Stimulated activated CD4-positive, alpha-beta T cell treated with anti-CD3 and anti-CD28 coated beads, Interleukin-1b, Interleukin-23, amount 100 ng/mL, for 48 hours (primary cell): ENCODE measurements at regions not wholly inside any gene's neighbourhood (a gene's known extent, or its start where the extent isn't known, plus 50 kb on each side); places are given as distances from the start of the nearest gene placed in this dataset.

Experiments used
- DNase-seq: peaks from one replicate; pipeline ENCODE4 v3.0.0-alpha.2; 2020

DNA sequence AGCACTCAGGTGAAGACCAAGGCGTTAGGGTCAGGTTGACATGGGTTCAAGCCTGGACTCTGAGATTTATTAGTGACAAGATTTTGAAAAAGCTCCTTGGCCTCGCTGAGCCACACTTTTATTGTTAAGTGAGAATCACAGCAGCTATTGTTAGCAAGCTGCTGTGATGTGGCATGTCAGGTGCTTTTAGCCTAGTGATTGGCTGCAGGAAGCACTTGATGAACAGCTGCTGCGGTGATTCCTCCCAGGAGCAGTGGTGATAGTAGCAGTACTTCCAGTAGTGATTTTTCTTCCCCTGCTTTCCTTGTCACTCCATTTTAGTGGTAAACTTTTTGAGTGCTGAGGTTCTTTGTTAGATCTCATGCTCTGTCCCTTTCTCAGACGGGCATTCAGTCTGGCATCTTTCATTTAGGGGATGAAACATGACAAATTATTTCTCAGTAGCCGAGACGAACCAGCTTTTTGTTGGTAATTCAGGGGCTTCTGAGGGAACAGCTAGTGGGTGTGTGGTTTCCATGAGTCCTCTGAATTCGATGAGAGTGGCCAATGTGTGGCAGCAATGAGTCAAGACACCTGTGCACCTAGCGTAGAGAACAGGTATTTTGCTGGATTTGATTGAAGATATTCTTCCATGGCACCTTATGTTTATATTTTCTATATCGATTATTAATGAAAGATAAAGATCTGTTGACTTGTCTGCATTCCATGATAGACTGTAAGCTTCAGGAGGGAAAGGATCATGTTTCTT is 696.7 kb downstream of the DHX35 start:
- DNase-seq, result no peak

DNA sequence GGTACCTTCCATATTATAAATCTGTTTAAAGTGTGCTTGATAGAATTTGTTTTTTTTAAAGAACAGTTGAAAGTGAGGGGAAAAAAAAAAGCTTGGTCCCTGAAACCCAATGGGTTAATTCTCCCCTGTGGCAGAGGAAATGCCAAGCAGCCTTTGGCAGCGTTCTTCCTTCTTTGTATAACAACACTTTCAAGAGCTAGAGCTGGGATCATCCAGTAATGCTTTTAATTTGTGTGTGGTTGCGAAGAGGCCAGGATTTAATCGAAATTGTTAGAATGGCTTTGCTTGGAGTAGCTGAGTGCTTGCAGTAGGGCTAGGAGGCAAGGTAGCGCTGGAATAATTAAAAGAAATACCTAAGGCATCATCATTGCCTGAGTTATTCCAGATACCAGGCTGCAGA is 692.0 kb downstream of the DHX35 start:
- no peak for DNase-seq

DNA sequence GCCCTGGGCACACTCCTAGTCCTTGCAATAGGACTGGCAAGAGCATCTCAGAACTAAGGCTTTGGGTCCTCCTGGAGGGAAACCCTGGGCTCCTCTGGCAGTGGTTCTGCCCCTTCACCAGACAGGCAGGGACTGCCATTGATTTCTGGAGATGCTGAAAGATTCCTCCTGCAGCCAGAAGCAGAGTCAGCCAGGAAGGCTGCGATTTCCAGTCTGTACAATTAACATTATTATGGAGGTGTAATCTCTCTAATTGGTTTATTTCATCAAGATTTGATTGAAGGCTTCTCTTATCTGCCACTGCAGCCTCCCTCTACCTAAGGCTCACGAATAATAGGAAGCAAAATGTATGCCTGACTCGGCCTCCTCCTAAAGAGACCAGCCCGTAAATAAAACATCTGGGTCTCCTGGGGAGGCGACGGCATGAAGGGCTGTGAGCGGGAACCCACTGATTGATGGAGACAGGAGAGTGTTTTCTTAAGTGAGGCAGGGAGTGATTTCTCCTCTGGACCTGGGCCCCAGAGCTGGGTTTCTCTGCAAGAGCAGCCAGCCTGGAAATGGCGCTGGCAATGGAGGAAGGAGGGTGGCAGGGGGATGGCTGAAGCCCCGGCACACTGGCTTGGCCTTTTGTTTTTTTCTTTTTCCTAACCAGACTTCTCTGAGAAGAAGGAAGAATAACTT is 689.6 kb downstream of the DHX35 start:
- DNase-seq, result no peak

DNA sequence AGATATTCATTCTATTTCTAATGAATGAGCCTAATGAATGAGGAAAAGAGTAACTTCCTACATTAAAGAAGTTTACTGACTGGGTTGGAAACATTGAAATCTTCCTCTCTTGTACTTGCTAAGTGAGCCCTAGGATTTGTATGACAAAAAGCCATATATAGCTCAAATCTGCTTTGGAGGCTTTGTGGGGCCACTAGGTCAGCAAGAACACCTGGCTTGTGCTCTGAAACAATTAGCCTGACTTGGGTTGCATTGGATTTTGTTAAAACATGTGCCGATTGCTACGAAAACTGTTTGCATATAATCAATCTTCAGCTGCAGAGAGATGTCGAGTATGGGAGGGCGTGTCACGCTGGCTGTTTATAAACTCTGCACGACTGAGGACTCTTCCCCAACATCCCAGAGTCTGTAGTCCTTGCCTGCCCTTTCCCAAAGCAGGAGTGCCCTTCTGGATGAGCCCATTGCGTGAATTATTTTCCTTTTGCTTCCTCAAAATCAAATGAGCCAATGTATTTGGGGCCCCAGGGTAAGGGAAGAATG is 684.8 kb downstream of the DHX35 start:
- no peak for DNase-seq

- no peak for DNase-seq
Measured at GRCh38 chr20:39645131-39645530, 683.0 kb downstream of the DHX35 start.

DNA sequence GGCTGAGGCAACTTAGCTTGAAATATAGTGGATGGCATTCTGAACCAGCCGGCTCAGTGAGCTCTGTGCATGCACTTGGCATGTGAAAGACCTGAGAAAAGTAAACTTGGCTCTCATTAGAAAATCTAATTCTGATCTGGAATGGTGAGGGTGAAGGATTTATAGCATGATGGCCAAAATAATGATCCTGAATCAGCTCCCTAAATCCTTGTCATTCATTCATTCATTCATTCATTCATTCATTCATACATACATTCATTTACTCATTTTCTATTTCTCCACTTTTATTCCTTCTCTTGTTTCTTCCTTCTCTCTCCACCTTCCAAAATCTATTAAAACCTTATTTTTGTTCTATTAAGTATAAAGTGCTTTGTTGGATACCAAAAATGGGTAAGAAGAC is 681.1 kb downstream of the DHX35 start:
- DNase-seq, result no peak

DNA sequence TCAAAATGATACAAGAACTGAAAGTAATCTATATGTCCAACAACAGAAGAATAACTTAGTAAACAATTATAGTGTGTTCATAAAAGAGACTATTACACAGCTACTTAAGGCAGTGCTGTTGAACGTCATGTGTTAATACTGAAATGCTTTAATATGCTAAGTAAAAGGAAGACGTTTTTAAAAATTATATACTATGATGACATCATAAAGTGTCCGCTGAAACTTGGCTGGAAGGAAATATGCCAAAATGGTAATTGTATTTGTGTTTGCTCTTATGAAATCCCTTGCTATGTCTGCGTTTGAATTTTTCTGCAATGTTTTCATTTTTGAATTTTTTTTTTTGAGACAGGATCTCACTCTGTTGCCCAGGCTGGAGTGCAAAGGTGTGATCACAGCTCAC is 679.3 kb downstream of the DHX35 start:
- no peak for DNase-seq

DNA sequence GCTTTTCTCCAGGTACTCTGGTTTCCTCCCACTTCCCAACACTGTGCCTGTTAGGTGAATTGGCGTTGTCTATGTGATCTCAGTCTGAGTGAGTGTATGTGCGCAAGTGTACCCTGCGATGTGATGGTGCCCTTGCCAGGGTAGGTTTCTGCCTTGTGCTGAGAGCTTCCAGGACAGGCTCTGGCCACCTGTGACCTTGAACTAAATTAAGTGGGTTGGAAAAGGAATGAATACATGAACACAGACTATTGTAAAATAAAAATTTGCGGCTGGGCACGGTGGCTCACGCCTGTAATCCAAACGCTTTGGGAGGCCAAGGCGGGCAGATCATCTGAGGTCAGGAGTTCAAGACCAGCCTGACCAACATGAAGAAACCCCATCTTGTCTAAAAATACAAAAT is 678.0 kb downstream of the DHX35 start:
- DNase-seq, result no peak

- DNase-seq, result no peak
Measured at GRCh38 chr20:39638731-39639130, 676.6 kb downstream of the DHX35 start.

DNA sequence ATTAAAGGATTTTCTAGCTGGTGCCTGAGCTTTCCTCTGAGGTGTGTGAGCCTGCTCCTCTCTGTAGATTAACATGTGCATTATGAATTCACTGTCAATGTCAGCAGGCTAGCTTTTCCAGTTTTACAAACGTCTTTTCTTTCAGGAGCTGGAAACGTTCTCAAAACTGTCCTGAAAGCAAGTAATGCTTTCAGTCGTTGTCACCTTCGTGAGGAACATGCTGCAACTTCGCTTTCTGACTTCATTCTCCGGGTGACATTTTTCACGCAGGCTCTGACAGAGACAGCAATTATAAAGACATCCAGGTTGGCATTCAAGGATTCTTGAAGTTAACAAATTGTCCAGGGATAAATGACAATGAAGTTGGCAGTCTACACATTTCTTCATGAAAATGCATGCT is 671.5 kb downstream of the DHX35 start:
- no peak for DNase-seq

DNA sequence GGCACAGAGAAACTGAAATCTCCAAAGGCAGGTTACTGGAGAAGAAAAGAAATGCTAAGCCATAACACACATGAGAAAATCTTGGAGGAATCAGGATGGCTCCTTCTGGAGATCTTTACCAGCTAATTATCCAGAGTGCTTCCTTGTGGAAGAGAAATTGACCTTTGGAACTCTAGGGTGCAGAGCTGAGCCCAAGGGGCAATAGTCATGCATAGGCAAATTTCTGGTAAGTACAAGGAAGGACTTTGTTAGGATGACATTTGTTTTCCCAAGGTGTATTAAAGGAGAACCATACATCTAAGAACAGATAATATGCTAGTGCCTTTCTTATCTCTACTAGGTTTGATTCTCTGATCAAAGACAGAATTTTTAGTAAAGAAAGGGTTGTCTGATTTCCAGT is 670.6 kb downstream of the DHX35 start:
- DNase-seq, result no peak

DNA sequence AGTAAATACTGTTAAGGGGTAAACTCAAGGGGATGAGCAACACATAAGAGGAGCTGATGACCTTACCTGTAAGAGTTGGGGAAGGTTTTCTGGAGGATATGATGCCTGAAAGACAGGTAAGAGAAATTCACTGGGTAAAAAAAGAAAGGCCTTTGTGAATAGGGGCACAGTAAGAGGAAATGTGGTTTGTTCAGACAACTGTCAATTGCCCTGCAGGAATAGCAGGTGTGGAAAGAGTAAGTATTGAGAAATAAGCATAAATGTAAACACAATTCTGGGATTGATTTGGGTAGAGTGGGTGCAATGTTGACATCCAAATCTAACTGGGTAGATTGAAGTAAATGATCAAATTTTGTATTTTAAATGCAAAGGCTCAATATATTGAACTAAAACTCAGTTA is 670.0 kb downstream of the DHX35 start:
- DNase-seq, result no peak

- no peak for DNase-seq
Measured at GRCh38 chr20:39631557-39631956, 669.4 kb downstream of the DHX35 start.

GRCh38 chr20:39630215-39630908 is 668.2 kb downstream of the DHX35 start:
- no peak for DNase-seq

DNA sequence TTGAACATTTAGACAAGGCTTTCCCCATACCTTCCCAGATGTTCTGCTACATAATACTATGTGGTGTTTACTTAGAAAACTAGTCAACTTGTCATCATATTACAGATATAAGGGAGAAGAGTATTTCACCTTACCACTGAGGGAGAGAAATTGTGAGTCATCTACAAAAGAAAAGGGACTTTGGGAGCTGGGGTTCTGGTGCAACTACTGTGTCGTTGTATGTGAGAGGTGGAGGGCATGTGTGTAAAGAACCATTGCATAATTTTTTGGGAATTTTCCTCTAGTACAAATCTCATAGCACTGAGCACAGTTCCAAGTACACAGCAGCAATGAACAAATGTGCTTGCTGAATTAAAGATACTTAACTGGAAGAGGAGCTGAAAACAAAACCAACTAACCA is 665.6 kb downstream of the DHX35 start:
- no peak for DNase-seq

DNA sequence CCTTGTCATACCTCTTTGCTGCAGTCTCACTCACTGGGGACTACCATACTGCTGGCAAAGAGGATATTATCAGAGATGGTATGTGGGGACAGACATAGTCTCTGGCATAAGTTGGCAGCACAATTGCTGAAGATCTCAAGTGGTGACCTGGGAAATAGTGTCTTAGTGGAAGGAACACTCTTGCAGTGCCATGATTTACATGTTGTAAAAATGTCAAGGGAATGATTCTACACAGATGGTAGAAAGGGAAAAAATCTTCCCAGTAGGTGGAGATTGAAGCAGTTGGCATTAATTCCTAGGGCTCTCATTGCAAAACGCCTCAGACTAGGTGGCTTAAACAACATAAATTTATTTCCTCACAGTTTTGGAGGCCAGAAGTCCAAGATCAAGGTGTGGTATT is 662.2 kb downstream of the DHX35 start:
- DNase-seq, result no peak

GRCh38 chr20:39623584-39624234 is 661.6 kb downstream of the DHX35 start:
- DNase-seq, result no peak

DNA sequence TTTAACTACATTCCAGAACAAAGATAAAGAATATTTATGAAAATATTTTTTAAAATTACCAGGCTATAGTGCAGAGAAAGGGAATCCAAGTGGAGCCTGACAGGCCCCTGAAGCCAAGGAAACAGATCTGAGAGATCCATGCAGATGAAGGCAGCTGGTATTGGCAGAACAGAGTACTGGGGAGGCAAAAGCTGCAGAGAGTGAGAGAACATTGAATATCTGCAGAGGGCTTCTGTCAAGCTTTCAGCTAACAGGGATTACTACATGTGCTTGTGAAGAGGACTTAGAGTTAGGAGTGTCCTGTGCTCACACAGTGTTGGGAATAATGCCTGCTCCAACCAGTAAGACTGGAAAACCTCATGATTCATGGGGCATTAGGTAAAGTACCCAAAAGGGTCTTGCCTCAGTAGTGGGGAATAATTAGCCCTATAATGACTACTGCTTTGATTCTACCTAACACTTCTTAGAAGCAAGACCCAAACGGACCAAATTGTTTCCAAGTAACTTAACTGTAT is 657.2 kb downstream of the DHX35 start:
- DNase-seq, result no peak

DNA sequence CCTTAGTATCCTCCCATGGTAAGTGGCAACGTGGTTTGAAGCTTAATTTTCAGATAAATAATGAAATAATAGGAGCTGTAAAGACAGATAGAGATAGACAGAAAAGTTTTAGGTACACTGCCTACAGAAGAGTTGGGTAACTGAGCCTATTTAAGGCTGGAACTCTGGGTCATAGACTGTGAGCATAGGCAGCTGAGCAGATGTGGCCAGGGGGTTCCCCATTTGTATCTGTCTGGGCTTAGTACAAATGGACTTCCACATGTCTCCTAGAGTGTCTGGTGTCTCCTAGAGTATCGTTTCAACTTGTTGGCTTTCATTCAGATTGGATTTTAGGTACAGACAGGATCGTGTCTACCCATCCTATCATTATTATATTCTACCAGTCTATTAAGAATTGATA is 649.8 kb downstream of the DHX35 start:
- no peak for DNase-seq

DNA sequence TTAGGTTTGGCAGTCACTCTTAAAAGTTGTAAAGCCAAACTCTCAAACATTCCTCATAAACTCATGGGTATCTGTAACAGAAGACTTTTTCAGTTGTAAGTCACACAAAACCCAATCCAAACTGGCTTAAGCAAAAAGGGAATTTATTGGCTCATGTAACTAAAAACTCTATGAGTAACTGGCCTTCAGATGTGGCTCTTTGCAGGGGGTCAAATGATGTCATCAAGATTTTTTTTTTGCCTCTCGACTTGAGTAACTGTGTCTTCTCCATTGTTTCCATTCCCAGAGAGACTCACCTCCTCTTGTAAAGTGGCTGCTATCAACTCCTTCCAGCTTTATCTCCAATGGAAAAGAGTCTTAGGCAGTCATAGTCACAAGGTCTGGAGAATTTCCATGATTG is 645.0 kb downstream of the DHX35 start:
- no peak for DNase-seq

GRCh38 chr20:39605908-39606307 is 643.8 kb downstream of the DHX35 start:
- DNase-seq, result no peak

GRCh38 chr20:39605361-39605760 is 643.2 kb downstream of the DHX35 start:
- DNase-seq, result no peak

DNA sequence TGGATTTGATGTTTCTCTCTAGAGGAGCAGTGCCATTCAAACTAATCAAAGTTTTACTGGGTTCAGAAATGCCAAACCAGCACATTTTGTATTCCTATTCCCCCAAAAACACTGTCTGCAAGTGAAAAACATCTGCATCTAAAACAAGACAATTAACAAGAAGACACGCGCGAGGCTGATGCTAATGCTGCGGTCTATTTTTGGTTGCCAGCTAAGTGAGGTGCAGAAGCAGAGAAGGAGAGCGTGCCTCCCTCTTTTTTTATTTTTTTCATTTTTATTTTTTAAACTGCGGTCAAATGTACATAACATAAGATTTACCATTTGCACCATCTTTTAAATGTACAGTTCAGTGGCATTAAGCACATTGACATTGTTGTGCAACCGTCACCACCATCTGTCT is 641.1 kb downstream of the DHX35 start:
- no peak for DNase-seq
